ENCODE measurements at regions not wholly inside any gene's neighbourhood (a gene's known extent, or its start where the extent isn't known, plus 50 kb on each side); places are given as distances from the start of the nearest gene placed in this dataset.

DNA sequence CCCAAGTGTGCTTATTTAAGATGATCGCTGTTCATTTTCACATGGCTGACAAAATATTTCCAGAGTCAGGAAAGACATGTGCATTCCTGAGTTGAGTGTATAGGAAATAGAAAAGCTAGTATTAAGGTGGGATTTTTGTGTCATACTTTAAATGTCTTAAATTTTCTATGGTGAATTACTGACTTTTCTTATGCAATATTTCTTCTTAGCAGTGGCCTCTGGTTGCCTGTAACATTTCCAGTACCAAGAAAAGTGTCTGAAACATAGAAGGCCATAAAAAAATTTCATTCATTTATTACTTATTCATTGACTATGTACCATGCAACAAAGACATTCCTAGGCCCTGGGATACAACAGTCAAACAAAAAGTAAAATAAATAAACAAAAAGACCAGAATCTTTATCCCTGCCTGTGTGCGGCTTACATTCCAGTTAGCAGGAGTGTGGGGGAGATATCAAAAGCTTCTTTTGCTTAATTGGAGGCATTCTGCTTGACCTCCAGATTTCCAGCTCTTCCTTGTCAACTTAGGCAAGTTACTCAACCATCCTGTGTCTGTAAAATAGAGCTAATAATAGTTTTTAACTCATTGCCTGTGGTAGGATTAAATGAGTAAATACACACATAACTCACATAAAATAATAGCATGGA is 216.3 kb upstream of the FLRT2 start:
- no peaks in the 10 kb centered on the region for H3K27me3 ChIP-seq (ENCODE audit: control insufficient read depth, insufficient read depth, low read length)
- TF ChIP-seq, protein P1, sequence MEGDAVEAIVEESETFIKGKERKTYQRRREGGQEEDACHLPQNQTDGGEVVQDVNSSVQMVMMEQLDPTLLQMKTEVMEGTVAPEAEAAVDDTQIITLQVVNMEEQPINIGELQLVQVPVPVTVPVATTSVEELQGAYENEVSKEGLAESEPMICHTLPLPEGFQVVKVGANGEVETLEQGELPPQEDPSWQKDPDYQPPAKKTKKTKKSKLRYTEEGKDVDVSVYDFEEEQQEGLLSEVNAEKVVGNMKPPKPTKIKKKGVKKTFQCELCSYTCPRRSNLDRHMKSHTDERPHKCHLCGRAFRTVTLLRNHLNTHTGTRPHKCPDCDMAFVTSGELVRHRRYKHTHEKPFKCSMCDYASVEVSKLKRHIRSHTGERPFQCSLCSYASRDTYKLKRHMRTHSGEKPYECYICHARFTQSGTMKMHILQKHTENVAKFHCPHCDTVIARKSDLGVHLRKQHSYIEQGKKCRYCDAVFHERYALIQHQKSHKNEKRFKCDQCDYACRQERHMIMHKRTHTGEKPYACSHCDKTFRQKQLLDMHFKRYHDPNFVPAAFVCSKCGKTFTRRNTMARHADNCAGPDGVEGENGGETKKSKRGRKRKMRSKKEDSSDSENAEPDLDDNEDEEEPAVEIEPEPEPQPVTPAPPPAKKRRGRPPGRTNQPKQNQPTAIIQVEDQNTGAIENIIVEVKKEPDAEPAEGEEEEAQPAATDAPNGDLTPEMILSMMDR (IDR thresholded peaks at IDR 0.05; ENCODE audit: low read depth, low read length) = no peak
- POLR2A ChIA-PET = interaction anchor here (1.2 to 1.3 kb wide), 2 partner anchors 12 to 216 kb away, joined by 4 read pairs; partner anchors contain the start of gene FLRT2
- peak overlapping the region; percentile 54 for H3K27ac ChIP-seq (ENCODE audit: low read depth, low read length)
- H3K4me3 ChIP-seq (ENCODE audit: low read depth, low read length) = no peak overlapping the region
- CTCF ChIA-PET = interaction anchor here (0.6 to 1.1 kb wide), 2 partner anchors 16 to 214 kb away, joined by 3 to 5 read pairs; no protein-coding TSS in a partner anchor
- H3K9me3 ChIP-seq (ENCODE audit: control insufficient read depth, insufficient read depth, low read length) = no peaks in the 10 kb centered on the region
- peak; percentile 27 for DNase-seq (ENCODE audit: low read depth, low spot score)

DNA sequence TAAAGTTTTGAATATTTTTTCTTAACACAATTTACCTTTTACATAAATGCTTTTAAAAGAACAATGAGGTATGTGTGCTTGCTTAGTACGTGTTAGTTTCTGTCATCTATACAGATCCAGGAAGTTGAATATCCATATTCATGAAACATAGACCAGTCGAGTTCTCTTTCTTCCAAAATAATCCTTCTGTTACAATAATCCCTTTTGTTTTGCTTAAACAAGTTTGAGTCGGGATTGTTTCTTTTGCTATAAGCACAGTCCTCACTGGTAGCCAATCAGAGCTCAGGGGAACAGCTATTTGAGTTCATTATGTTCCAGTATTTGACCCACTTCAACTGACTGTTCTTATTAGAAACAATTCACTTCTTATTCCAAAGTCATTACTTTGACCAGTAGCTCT is 214.7 kb upstream of the FLRT2 start:
- no peaks in the 10 kb centered on the region for H3K27me3 ChIP-seq (ENCODE audit: control insufficient read depth, insufficient read depth, low read length)
- H3K27ac ChIP-seq (ENCODE audit: low read depth, low read length) = no peak overlapping the region
- DNase-seq (ENCODE audit: low read depth, low spot score) = no peak
- H3K4me3 ChIP-seq (ENCODE audit: low read depth, low read length) = no peak overlapping the region
- TF ChIP-seq, protein P1 (IDR thresholded peaks at IDR 0.05; ENCODE audit: low read depth, low read length) = no peak
- CTCF ChIA-PET = no interaction called here
- POLR2A ChIA-PET = interaction anchor here (1.9 kb wide), 1 partner anchor 213 kb away, joined by 4 read pairs; no protein-coding TSS in a partner anchor
- no peaks in the 10 kb centered on the region for H3K9me3 ChIP-seq (ENCODE audit: control insufficient read depth, insufficient read depth, low read length)

DNA sequence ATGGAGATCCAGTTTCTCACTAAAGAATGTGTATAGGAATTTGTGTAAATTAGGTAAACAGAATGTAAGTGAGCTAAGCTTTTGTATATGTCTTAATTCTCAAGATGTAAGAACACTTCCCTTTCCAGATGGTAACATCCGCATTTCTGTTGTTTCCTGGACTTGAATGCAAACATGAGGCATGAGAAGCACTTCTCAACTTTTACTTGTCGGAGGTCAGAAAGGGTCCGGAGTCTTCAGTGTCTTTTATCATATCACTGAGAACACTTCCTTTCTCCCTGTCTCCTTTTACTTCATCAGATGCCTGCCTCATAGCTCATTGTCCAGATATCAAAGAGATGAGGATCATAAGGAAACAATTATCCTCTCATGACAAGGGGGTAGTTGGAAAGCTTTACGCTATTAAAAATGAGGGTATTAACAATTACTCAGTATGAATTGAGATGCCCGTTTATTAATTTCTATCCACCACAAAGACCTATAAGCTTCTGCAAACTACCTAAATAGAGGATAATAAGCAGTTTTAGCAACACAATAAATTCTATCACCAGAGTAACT is 214.1 kb upstream of the FLRT2 start:
- H3K9me3 ChIP-seq (ENCODE audit: control insufficient read depth, insufficient read depth, low read length) = no peaks in the 10 kb centered on the region
- CTCF ChIA-PET = no interaction called here
- H3K27me3 ChIP-seq (ENCODE audit: control insufficient read depth, insufficient read depth, low read length) = no peaks in the 10 kb centered on the region
- H3K4me3 ChIP-seq (ENCODE audit: low read depth, low read length) = no peak overlapping the region
- DNase-seq (ENCODE audit: low read depth, low spot score) = no peak
- TF ChIP-seq, protein P1 (IDR thresholded peaks at IDR 0.05; ENCODE audit: low read depth, low read length) = no peak
- no peak overlapping the region for H3K27ac ChIP-seq (ENCODE audit: low read depth, low read length)
- POLR2A ChIA-PET = interaction anchor here (1.9 kb wide), 1 partner anchor 213 kb away, joined by 4 read pairs; no protein-coding TSS in a partner anchor

DNA sequence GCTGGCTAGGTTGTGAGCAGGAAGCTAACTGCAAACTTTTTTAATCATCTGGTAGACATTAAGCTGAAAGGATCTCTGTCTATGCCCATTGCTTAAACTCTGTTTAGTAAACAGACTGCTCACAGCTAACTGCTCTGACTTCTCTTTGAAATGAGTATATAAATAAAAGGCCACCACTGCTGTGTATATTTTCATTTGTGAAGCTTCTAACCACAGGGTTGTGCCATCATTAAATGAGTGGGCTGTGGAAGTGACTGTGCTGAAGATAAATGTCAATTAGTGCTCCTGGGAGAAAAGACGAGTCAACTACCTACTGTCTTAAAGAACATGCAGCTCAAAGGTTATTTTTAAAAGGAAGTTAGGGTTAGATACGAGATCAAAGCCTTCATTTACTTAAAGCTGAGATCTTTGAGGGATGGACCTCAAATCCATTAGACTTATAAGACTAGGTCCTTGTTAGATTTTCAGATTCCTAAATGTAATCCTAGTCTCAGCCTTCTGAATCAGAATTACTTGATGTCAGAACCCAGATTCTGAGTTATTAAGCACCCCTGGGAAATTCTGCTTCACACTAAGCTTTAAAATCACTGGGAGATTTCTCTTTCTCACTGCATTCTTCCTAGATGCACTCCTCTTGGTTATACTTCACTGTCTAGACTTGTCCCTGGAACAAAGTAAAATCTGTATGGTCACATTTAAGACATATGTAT is 213.1 kb upstream of the FLRT2 start:
- no peak for DNase-seq (ENCODE audit: low read depth, low spot score)
- H3K4me3 ChIP-seq (ENCODE audit: low read depth, low read length) = no peak overlapping the region
- no peaks in the 10 kb centered on the region for H3K9me3 ChIP-seq (ENCODE audit: control insufficient read depth, insufficient read depth, low read length)
- CTCF ChIA-PET = no interaction called here
- no peak overlapping the region for H3K27ac ChIP-seq (ENCODE audit: low read depth, low read length)
- POLR2A ChIA-PET = interaction anchor here (0.6 to 1.9 kb wide), 2 partner anchors 212 to 1430 kb away, joined by 4 read pairs; no protein-coding TSS in a partner anchor
- TF ChIP-seq, protein P1 (IDR thresholded peaks at IDR 0.05; ENCODE audit: low read depth, low read length) = no peak
- H3K27me3 ChIP-seq (ENCODE audit: control insufficient read depth, insufficient read depth, low read length) = no peaks in the 10 kb centered on the region
